ENCODE measurements at regions not wholly inside any gene's neighbourhood (a gene's known extent, or its start where the extent isn't known, plus 50 kb on each side); places are given as distances from the start of the nearest gene placed in this dataset.

- no peaks in the 10 kb centered on the region for H3K27me3 ChIP-seq
- 80% methylated on average over 12 of the region's 12 CpGs for WGBS (ENCODE audit: low lambda C conversion rate, missing lambda C conversion rate)
- peaks cover 2% of the 10 kb centered on the region for H3K79me2 ChIP-seq
- no peak overlapping the region for H3K4me2 ChIP-seq
- no peak overlapping the region for H2AFZ ChIP-seq
- no peak overlapping the region for H3K4me3 ChIP-seq
- peaks cover 2% of the 10 kb centered on the region for H4K20me1 ChIP-seq (ENCODE audit: insufficient read depth, poor library complexity, severe bottlenecking)
- no peaks in the 10 kb centered on the region for H3K9me3 ChIP-seq (ENCODE audit: low read depth)
- no peaks in the 10 kb centered on the region for H3K36me3 ChIP-seq (replicated peaks; ENCODE audit: insufficient read depth, low read depth)
- H3K4me1 ChIP-seq (ENCODE audit: insufficient read depth): no peaks in the 10 kb centered on the region
- DNase-seq (ENCODE audit: low spot score): no peak
- H3K9me2 ChIP-seq (replicated peaks; ENCODE audit: insufficient read depth): no peaks in the 10 kb centered on the region
- TF ChIP-seq EZH2 (IDR thresholded peaks at IDR 0.05; ENCODE audit: borderline replicate concordance) (no peak), EZH2phosphoT487 (IDR thresholded peaks at IDR 0.05; ENCODE audit: low read depth, severe bottlenecking, unreplicated experiment) (no peak), CTCF (IDR thresholded peaks at IDR 0.05; ENCODE audit: poor library complexity) (no peak)
- H3K27ac ChIP-seq: no peak overlapping the region
Observed at GRCh38 chr16:85500220-85500619, 112.9 kb upstream of the GSE1 start.

- Histone ChIP-seq H3K9me3 (ENCODE audit: low read depth) (no peaks in the 10 kb centered on the region), H3K4me1 (ENCODE audit: insufficient read depth) (no peaks in the 10 kb centered on the region), H3K9me2 (replicated peaks; ENCODE audit: insufficient read depth) (no peaks in the 10 kb centered on the region), H3K79me2 (no peaks in the 10 kb centered on the region), H3K27me3 (no peaks in the 10 kb centered on the region), H3K36me3 (replicated peaks; ENCODE audit: insufficient read depth, low read depth) (no peaks in the 10 kb centered on the region), H2AFZ (no peak overlapping the region), H3K4me3 (no peak overlapping the region), H3K27ac (no peak overlapping the region), H4K20me1 (ENCODE audit: insufficient read depth, poor library complexity, severe bottlenecking) (no peaks in the 10 kb centered on the region), H3K4me2 (no peak overlapping the region)
- no peak for TF ChIP-seq EZH2phosphoT487 (IDR thresholded peaks at IDR 0.05; ENCODE audit: low read depth, severe bottlenecking, unreplicated experiment)
- TF ChIP-seq CTCF (IDR thresholded peaks at IDR 0.05; ENCODE audit: poor library complexity): no peak
- no peak for TF ChIP-seq EZH2 (IDR thresholded peaks at IDR 0.05; ENCODE audit: borderline replicate concordance)
- WGBS (ENCODE audit: low lambda C conversion rate, missing lambda C conversion rate): 89% methylated on average over 11 of the region's 11 CpGs
- no peak for DNase-seq (ENCODE audit: low spot score)
Observed at GRCh38 chr16:85501900-85502299, 111.2 kb upstream of the GSE1 start.

- Histone ChIP-seq H3K27me3 (no peaks in the 10 kb centered on the region), H4K20me1 (ENCODE audit: insufficient read depth, poor library complexity, severe bottlenecking) (no peaks in the 10 kb centered on the region), H3K9me3 (ENCODE audit: low read depth) (no peaks in the 10 kb centered on the region), H3K36me3 (replicated peaks; ENCODE audit: insufficient read depth, low read depth) (no peaks in the 10 kb centered on the region), H3K4me3 (no peak overlapping the region), H3K4me1 (ENCODE audit: insufficient read depth) (no peaks in the 10 kb centered on the region), H3K27ac (no peak overlapping the region), H2AFZ (no peak overlapping the region), H3K9me2 (replicated peaks; ENCODE audit: insufficient read depth) (no peaks in the 10 kb centered on the region), H3K4me2 (no peak overlapping the region), H3K79me2 (no peaks in the 10 kb centered on the region)
- TF ChIP-seq EZH2phosphoT487 (IDR thresholded peaks at IDR 0.05; ENCODE audit: low read depth, severe bottlenecking, unreplicated experiment) (no peak), CTCF (IDR thresholded peaks at IDR 0.05; ENCODE audit: poor library complexity) (no peak), EZH2 (IDR thresholded peaks at IDR 0.05; ENCODE audit: borderline replicate concordance) (no peak)
- WGBS (ENCODE audit: low lambda C conversion rate, missing lambda C conversion rate): 93% methylated on average over 11 of the region's 11 CpGs
- no peak for DNase-seq (ENCODE audit: low spot score)
Observed at GRCh38 chr16:85502357-85502756, 110.8 kb upstream of the GSE1 start.

GRCh38 chr16:85503679-85504231, 109.4 kb upstream of the GSE1 start:
- Histone ChIP-seq H3K36me3 (replicated peaks; ENCODE audit: insufficient read depth, low read depth) (no peaks in the 10 kb centered on the region), H3K27ac (no peak overlapping the region)
- WGBS (ENCODE audit: low lambda C conversion rate, missing lambda C conversion rate): 90% methylated on average over 26 of the region's 26 CpGs

More at GRCh38 chr16:85503679-85504231, 109.4 kb upstream of the GSE1 start:
- no peaks in the 10 kb centered on the region for H3K79me2 ChIP-seq
- H3K4me2 ChIP-seq: no peak overlapping the region
- TF ChIP-seq EZH2 (IDR thresholded peaks at IDR 0.05; ENCODE audit: borderline replicate concordance) (no peak), CTCF (IDR thresholded peaks at IDR 0.05; ENCODE audit: poor library complexity) (no peak), EZH2phosphoT487 (IDR thresholded peaks at IDR 0.05; ENCODE audit: low read depth, severe bottlenecking, unreplicated experiment) (no peak)
- H3K4me1 ChIP-seq (ENCODE audit: insufficient read depth): no peaks in the 10 kb centered on the region
- no peaks in the 10 kb centered on the region for H4K20me1 ChIP-seq (ENCODE audit: insufficient read depth, poor library complexity, severe bottlenecking)
- no peaks in the 10 kb centered on the region for H3K9me3 ChIP-seq (ENCODE audit: low read depth)
- H2AFZ ChIP-seq: no peak overlapping the region
- H3K4me3 ChIP-seq: no peak overlapping the region
- no peaks in the 10 kb centered on the region for H3K9me2 ChIP-seq (replicated peaks; ENCODE audit: insufficient read depth)
- DNase-seq (ENCODE audit: low spot score): no peak
- no peaks in the 10 kb centered on the region for H3K27me3 ChIP-seq

Data from hepatocyte (in vitro differentiated cells).